ENCODE measurements at regions not wholly inside any gene's neighbourhood (a gene's known extent, or its start where the extent isn't known, plus 50 kb on each side); places are given as distances from the start of the nearest gene placed in this dataset.
A peak's percentile ranks its signal among the peaks of the same experiment; 100 is the strongest.
"Not testable (repeated sequence)": the region's sequence is repeated elsewhere in the genome, so short reads cannot be mapped to it uniquely, and the experiment has no call there.

DNA sequence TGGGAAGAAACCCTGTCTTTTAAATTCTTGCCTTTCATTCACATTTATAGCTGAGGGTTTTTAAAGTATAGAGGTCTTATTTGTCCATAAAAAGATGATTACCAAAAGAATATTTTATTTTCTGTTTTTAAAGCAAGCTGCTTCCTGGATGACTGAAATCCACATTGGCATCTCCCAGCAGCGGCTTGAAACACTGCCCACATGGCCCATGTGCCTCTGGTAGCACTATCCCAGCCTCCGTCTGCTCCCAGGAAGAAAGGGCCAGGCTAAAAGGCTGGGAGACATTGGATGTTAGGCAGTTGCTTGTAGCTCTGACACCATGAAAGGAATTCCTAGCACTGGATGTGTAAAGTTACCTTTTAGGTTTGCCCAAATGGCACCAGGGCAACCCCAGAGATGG is 169.9 kb upstream of the CACNA1E start:
- peaks cover 8% of the 10 kb centered on the region for H3K4me1 Mint-ChIP-seq
- peaks cover 61% of the 10 kb centered on the region for H3K27me3 Mint-ChIP-seq
- H3K36me3 Mint-ChIP-seq: no peaks in the 10 kb centered on the region
- H3K4me3 Mint-ChIP-seq: no peak overlapping the region
- H3K27ac Mint-ChIP-seq: no peak overlapping the region
- no peaks in the 10 kb centered on the region for H3K9me3 Mint-ChIP-seq
- ATAC-seq: no peak

DNA sequence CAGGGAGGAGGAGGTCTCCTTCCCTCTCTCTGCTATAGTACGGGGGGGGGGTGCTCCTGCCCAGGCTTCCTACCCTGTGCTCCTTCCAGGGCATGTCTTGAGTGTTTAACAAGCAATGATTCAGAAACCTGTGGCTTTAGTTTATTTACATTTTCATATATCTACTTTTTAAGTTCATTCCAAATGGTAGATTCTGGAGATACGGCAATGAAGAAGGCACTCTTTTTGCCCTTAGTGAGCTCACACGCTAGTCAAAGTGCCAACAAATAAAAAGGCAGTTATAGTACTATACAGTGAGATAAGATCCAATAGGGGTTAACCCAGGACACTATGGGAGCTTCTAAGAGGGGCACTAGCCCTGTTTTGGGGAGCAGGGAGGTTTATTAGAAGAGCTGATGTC is 169.3 kb upstream of the CACNA1E start:
- Mint-ChIP-seq H3K4me3 (no peak overlapping the region), H3K4me1 (peaks cover 13% of the 10 kb centered on the region), H3K36me3 (no peaks in the 10 kb centered on the region), H3K27me3 (peaks cover 61% of the 10 kb centered on the region), H3K9me3 (no peaks in the 10 kb centered on the region), H3K27ac (no peak overlapping the region)
- no peak for ATAC-seq

DNA sequence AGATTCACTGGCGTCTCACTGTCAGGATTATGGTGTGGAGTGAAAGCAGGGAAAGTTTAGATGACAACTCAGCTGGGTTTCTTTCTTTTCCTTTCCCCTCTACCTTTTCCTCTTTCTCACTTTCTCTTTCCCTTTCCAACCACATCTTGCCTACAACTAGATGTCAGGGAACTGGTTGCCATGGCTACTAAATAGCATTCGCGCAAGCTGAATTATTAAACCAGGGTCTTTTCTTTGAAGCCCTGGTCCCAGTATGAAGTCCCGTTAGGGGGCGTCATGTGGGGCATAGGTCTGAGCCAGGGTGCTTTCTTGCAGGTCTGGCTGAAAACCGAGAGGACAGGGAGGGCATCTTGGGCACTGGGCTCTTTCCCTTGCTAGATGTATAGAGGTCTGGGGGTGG is 168.4 kb upstream of the CACNA1E start:
- Mint-ChIP-seq H3K4me1 (peaks cover 13% of the 10 kb centered on the region), H3K9me3 (no peaks in the 10 kb centered on the region), H3K27me3 (peaks cover 60% of the 10 kb centered on the region), H3K27ac (no peak overlapping the region), H3K4me3 (no peak overlapping the region), H3K36me3 (no peaks in the 10 kb centered on the region)
- ATAC-seq: no peak

DNA sequence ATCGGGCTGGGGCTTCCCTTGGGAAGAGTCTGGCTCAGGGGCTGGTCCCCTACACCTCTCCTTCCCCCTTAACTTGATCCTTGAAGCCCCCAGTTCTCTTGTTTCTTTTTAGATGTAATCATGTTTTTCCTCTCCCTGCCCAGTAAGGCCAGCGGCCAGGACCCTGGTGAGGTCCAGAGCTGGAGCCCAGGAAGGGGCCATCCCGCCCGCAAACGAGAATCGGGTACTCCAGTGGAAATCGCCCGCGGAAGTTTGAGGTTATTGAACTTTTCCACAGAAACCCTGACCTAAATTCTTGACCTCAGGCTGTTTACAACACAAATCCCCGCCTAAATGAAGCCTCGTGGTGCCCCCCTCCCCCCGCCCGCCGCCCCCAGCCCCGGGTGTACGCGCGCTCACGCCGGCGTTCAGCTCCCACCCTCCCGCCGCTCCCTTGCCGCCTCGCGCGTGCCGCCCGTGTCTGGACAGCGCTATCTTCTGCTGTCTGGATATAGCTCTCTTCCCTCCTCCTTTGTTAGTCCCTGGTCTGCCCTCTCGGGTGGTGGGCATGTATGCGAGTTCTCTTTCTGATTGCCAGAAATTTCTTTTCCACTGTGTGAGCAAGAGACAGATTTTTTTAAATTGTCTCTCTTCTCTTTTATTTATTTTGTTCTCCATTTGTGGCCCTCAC is 165.9 kb upstream of the CACNA1E start:
- Mint-ChIP-seq H3K9me3 (no peaks in the 10 kb centered on the region), H3K27me3 (peaks cover 55% of the 10 kb centered on the region), H3K4me3 (no peak overlapping the region), H3K4me1 (peaks cover 13% of the 10 kb centered on the region), H3K36me3 (no peaks in the 10 kb centered on the region), H3K27ac (no peak overlapping the region)
- no peak for ATAC-seq

DNA sequence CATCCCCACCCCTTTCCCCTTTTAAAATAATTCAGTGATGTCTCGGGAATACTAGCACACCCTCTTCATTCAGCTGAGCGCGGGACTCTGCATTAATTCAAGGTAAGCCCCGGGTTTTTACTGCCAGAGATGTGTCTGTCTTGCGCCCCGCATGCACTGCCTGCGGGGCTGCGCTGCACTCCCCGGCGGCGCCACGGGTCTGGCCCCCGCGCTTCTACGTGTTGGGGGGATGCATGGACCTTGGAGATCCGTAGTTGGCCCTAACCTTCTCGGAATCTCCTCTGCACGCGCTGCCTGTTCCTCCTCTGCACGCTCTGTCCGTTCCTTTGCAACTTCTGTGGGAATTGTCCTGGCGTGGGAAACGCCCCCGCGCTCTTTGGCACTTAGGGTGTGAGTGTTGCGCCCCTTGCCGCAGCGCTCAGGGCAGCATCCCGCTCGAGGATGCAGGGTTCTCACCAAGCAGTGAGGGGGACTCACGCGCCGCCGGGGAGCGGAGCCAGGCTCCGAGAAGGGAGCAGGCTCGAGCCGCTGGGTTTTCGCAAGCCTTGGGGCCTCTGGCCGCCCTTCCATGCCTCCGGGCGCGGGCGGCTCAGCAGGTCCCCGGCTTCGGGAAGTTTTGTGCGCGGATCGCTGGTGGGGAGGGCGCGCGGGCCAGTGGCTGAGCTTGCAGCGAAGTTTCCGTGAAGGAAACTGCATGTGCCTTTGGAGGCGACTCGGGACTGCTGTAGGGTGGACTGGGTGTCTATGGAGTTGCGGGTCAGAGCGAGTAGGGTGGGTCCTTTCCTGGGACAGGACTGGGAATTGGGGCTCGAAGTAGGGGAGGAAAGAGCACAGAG is 165.1 kb upstream of the CACNA1E start:
- peaks cover 50% of the 10 kb centered on the region for H3K27me3 Mint-ChIP-seq
- H3K27ac Mint-ChIP-seq: no peak overlapping the region

DNA sequence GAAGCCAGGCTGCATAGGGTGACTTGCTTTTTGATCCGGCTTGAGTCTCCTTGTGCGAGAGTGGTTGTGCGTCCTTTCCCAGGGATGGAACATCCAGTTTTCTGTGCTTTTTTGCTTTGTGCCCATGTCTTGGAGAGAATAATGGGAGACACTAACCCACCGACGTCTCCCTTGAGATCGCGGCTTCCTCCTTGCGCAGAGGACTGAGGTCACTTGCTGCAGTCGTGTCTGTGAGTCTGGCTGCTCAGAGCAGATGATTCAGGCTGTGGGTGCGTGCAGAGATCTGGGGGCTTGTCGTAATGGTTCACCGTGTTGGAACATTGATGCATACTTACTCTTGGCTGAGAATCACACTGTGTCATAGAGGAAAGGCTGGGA is 164.5 kb upstream of the CACNA1E start:
- Mint-ChIP-seq H3K4me3 (no peak overlapping the region), H3K9me3 (no peaks in the 10 kb centered on the region), H3K4me1 (peaks cover 13% of the 10 kb centered on the region), H3K27me3 (peaks cover 54% of the 10 kb centered on the region), H3K27ac (no peak overlapping the region), H3K36me3 (no peaks in the 10 kb centered on the region)
- no peak for ATAC-seq

More for the DNA sequence above, 165.1 kb upstream of the CACNA1E start:
- Mint-ChIP-seq H3K36me3 (no peaks in the 10 kb centered on the region), H3K4me3 (no peak overlapping the region), H3K9me3 (no peaks in the 10 kb centered on the region), H3K4me1 (peaks cover 13% of the 10 kb centered on the region)
- ATAC-seq: no peak

DNA sequence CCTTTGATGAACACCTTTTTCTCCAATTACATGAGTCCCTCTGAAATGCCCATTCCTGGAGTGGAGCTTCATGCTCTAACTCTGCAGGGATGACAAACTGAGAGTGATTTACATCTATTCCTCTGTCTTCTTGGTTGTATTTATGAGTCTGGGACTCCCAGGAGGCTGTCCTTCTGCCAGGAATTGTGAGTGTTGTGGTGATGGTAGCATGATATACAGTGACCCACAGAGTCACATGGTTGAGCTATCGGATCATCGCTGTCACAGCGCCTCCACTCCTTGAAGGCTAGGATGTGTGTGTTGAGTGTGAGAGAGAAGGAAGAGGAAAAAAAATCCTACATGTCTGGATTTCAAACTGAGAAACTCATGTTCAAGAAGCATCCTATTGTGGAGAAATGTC is 163.4 kb upstream of the CACNA1E start:
- Mint-ChIP-seq H3K9me3 (no peaks in the 10 kb centered on the region), H3K27ac (no peak overlapping the region), H3K36me3 (no peaks in the 10 kb centered on the region), H3K4me1 (peaks cover 8% of the 10 kb centered on the region), H3K27me3 (peaks cover 47% of the 10 kb centered on the region), H3K4me3 (no peak overlapping the region)
- ATAC-seq: no peak

DNA sequence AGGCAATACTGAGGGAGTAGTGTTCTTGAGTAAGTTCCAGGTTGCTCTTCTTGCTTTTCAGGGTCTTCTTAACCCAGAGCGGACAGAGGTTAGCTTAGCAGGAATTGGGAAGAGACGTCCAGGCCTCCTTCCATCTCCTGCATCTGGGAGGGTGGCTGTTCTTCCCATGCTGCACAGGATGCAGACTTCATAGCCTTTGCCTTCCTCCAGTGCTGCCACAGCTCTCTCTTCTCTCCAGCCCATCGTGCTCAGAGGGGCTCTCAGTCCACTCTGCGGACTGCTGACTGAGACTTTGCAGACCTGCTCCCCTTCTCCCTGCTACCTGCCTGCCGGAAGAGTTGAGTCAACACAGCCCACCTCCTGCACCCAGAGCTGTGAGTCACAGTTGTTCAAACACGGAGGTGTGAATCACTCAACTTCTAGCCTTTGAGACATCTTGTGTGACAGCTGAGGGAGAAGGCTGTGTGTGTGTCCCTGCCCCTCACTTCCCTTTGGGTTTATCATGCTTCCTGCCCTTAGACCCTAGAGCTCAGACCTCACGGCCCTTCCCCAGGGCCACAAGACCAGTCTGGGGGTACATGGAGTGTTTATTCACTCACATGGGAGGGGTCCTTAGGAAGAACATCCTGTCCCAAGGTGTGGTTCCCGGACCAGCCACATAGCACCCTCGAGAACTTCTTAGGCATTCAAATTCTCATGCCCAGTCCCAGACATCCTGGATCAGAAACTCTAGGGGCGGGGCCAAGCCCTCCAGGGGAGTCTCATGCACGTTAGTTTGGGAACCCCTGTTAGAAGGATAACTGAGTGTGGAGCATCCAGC is 158.3 kb upstream of the CACNA1E start:
- no peaks in the 10 kb centered on the region for H3K4me1 Mint-ChIP-seq
- no peak overlapping the region for H3K4me3 Mint-ChIP-seq

DNA sequence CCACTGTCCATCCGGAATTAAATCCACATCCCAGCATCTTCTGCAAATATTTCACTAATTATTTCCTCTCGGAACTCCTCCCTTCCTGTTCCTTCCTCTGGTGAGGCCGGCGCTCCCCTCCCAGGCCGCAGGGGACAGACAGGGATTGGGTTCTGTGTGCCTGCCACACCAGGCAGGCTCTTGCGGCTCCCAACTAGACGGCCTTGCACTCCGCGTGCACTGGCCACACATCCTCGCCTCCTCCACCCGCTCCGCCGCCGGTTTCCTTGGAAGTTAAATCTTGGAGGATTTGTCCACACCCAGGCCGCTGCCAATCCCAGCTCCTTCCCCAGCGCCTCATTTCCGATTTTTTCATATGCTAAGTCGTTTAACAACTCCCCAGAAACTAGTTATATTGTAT is 157.6 kb upstream of the CACNA1E start:
- ATAC-seq, H3K4me1 Mint-ChIP-seq, H3K4me3 Mint-ChIP-seq, H3K27ac Mint-ChIP-seq, H3K36me3 Mint-ChIP-seq, H3K9me3 Mint-ChIP-seq: not testable (repeated sequence)
- H3K27me3 Mint-ChIP-seq: peaks cover 25% of the 10 kb centered on the region

More for the DNA sequence above, 158.3 kb upstream of the CACNA1E start:
- no peak overlapping the region for H3K27ac Mint-ChIP-seq
- peaks cover 3% of the 10 kb centered on the region for H3K9me3 Mint-ChIP-seq
- ATAC-seq: no peak
- no peaks in the 10 kb centered on the region for H3K36me3 Mint-ChIP-seq
- H3K27me3 Mint-ChIP-seq: peaks cover 25% of the 10 kb centered on the region

DNA sequence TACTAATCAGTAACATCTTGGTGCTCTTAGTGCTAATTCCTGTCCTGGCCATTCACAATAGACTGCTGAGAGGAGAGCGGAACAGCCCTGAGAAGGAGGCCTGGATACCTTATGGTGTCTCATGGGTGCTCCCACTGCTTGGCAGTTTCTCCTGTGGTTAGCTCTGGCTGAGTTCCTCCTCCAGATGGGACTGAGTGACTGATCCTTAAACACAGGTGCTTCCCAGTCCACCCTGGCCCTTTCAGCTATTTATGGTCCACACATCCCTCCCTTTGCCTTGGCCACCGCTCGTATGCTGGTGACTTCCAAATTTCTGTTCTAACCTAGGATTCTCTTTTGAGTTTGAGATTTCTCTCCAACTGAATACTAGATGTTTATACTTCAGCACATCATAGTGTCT is 157.0 kb upstream of the CACNA1E start:
- Mint-ChIP-seq H3K36me3 (no peaks in the 10 kb centered on the region), H3K27me3 (peaks cover 25% of the 10 kb centered on the region), H3K4me3 (no peak overlapping the region), H3K4me1 (no peaks in the 10 kb centered on the region), H3K9me3 (peaks cover 3% of the 10 kb centered on the region), H3K27ac (no peak overlapping the region)
- ATAC-seq: no peak

DNA sequence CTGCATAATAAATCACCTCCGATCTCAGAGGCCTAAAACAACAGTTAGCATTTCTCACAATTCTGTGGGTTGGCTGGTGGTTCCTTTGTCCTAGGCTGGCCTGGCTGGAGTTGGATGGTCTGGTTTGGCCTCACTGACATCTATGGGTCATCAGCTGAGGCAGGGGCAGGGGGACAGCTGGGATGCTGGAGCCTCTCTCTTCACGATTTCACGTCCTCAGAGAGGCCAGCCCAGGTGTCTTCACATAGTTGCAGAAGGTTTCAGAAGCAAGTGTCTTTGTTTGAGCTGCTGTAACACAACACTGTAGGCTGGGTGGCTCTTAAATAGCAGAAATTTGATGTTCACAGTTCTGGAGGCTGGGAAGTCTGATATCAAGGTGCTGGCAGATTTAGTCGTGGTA is 155.5 kb upstream of the CACNA1E start:
- peaks cover 25% of the 10 kb centered on the region for H3K27me3 Mint-ChIP-seq
- no peaks in the 10 kb centered on the region for H3K4me1 Mint-ChIP-seq
- H3K27ac Mint-ChIP-seq: no peak overlapping the region
- no peak for ATAC-seq
- H3K4me3 Mint-ChIP-seq: no peak overlapping the region
- peaks cover 3% of the 10 kb centered on the region for H3K9me3 Mint-ChIP-seq
- no peaks in the 10 kb centered on the region for H3K36me3 Mint-ChIP-seq

DNA sequence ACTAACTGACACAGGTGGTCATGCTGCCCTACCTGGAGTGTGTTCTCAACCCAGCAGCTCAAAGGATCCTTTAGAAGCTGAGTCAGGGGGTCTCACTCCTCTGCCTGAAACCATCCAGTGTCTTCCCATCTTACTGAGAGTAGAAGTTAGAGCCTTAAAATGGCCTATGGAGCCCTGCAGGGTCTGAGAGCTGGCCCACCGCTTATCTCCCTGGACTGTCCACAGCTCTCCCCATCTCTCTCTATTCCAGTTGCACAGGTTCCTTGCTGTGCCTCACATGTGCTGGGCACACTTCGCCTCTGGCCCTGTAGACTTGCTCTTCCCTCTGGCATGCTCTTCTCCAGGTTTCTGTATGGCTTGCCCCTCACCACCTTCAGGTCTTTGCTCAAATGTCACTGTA is 148.6 kb upstream of the CACNA1E start:
- H3K36me3 Mint-ChIP-seq: no peaks in the 10 kb centered on the region
- H3K4me1 Mint-ChIP-seq: no peaks in the 10 kb centered on the region
- peak; percentile 17 for ATAC-seq
- H3K4me3 Mint-ChIP-seq: no peak overlapping the region
- H3K9me3 Mint-ChIP-seq: peaks cover 4% of the 10 kb centered on the region
- no peaks in the 10 kb centered on the region for H3K27me3 Mint-ChIP-seq
- no peak overlapping the region for H3K27ac Mint-ChIP-seq

DNA sequence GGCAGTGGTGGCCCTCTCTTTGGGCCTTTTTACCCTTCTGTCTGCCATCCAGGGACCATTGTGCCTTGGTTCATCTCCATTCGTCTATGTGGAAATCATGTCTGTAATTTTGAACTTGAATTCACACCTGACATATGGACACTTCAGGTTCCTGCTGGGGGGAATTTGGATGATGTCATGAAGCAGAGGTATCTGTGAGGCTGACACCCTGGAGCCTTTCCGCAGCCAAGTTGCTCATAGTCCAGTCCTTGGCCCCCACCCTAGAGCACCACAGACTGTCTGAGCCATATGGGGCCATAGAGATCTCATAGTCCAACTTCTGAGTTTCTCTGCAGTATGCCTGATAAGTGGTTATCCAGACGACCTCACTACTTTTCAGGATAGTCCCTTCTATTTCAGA is 147.7 kb upstream of the CACNA1E start:
- no peak for ATAC-seq
- no peak overlapping the region for H3K4me3 Mint-ChIP-seq
- H3K4me1 Mint-ChIP-seq: no peaks in the 10 kb centered on the region
- H3K27ac Mint-ChIP-seq: no peak overlapping the region
- no peaks in the 10 kb centered on the region for H3K27me3 Mint-ChIP-seq
- no peaks in the 10 kb centered on the region for H3K36me3 Mint-ChIP-seq
- peaks cover 4% of the 10 kb centered on the region for H3K9me3 Mint-ChIP-seq

DNA sequence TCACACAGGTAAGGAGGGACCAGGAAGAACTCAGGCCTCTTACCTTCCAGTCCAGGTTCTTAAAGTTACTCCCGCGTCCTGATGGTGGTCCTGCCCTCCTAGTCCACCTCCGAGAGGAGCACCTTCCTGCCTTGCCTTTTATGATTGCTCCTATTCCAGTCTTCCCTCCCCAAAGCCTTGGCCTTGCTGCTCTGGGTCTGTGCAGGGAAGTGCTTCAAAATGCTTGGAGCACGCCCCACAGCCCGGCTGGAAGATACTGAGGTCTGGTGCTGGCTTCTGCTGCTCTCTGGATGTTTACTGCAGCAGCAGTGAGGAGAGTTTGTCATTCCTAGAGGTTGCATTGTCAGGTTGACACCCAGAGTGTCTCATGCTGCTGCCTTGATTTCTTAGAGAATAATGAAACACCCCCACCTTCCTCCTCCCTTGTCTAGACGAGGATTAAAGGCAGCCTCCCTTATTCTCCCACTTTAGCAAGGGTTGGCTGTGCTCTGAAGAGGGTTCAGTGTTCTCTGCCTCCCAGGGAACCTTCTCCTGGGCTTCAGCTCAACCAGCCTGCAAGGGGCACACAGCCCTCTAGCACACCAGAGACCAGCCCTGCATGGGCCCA is 142.2 kb upstream of the CACNA1E start:
- Mint-ChIP-seq H3K4me1 (no peaks in the 10 kb centered on the region), H3K9me3 (peaks cover 4% of the 10 kb centered on the region), H3K27ac (no peak overlapping the region), H3K27me3 (peaks cover 34% of the 10 kb centered on the region), H3K36me3 (no peaks in the 10 kb centered on the region), H3K4me3 (no peak overlapping the region)
- ATAC-seq: no peak

DNA sequence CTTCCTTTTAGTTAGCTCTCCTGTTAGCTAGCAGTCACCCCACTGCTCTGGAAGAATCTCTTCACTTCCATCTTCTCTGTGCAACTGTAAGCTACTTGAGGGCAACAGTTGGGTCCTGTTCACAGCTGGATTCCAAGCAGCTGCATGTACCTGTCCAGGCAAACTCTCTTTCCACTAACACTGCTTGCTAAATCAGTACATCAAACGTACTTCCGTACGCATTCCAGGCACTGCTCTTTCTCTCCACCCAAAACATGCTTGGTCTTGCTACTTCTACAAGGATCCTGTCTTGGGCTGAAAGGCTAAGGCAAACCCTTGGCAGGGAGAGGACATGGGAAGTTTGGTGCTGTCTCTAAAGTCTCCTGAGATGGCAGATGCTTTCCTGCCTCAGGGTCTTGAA is 139.2 kb upstream of the CACNA1E start:
- H3K4me3 Mint-ChIP-seq: no peak overlapping the region
- H3K36me3 Mint-ChIP-seq: no peaks in the 10 kb centered on the region
- H3K27me3 Mint-ChIP-seq: peaks cover 37% of the 10 kb centered on the region
- H3K4me1 Mint-ChIP-seq: no peaks in the 10 kb centered on the region
- H3K9me3 Mint-ChIP-seq: no peaks in the 10 kb centered on the region
- H3K27ac Mint-ChIP-seq: no peak overlapping the region
- ATAC-seq: no peak

All from stimulated activated memory B cell treated with anti-CD40 and anti-IgM and Interleukin-4, amounts not matched to agents 10 μg/mL and 1 μg/mL and 100 μg/mL, for 72 hours (primary cell).